Stimulated activated CD8-positive, alpha-beta memory T cell treated with anti-CD3 and anti-CD28 coated beads, Interleukin-2, amount 100 ng/mL, for 1 hour (primary cell): ENCODE measurements at regions not wholly inside any gene's neighbourhood (a gene's known extent, or its start where the extent isn't known, plus 50 kb on each side); places are given as distances from the start of the nearest gene placed in this dataset.
"Not testable (repeated sequence)": the region's sequence is repeated elsewhere in the genome, so short reads cannot be mapped to it uniquely, and the experiment has no call there.

Experiments
- DNase-seq, 2 donors: peaks; one replicate each; pipeline ENCODE4 v3.0.0-alpha.2; 2020; ENCODE audit warnings: low read depth in 2 of 2

DNA sequence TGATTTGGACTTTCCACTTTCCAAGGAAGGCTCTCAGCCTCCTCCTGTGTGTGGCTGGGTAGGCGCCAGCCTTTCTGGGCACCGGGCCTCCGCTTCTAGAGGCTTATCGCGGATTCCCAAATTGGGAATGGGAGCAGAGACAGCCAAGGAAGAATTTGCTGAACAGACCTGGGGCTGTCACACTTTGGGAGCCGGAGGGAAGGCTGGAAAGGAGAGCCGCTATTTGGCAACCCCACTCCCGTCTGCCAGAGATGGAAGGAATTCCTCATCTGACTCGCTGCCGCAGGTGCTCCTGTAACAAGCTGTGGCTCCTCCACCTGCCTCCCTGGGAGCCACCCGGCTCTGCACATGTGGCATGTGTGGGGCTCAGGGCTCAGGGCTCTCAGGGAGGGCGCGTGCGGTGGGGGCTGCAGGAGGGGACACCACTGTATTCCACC is 50.8 kb upstream of the ECHDC3 start:
- DNase-seq, result no peak

DNA sequence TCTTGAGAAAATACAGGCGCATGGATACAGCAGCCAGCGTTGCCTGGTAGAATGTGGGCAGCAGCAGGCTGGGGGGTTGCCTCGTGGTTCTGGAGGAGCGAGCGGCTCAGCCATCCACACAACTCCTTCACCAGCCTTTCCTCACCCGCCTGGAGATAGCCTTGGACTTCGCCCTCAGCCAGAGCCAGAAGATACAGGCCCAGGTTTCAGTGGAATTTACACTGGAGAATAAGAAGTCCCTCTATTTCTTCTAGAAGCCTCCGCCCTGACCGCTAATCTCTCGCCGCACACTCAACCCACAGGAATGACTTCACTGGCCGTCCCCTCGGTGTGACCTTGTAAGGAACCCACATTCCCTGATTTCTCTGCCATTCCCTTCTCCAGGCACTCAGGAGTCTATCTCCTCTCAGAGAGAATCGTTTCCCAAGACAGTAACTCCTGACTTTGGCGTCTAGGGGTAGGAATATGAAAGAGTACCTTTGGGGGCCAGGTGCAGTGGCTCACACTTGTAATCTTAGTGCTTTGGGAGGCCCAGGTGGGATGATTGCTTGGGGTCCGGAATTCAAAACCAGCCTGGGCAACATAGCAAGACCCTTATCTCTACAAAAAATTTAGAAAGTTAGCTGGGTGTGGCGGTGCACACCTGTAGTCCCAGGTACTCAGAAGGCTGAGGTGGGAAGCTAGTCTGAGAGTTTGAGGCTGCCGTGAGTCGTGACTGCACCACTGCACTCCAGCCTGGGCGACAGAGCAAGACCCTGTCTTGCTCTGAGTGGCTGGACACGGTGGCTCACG is 52.0 kb upstream of the ECHDC3 start:
- no peak for DNase-seq

- not testable (repeated sequence) for DNase-seq
Measured at GRCh38 chr10:11688448-11688795, 53.8 kb upstream of the ECHDC3 start.

GRCh38 chr10:11687779-11688447 is 54.3 kb upstream of the ECHDC3 start:
- DNase-seq, result no peak

DNA sequence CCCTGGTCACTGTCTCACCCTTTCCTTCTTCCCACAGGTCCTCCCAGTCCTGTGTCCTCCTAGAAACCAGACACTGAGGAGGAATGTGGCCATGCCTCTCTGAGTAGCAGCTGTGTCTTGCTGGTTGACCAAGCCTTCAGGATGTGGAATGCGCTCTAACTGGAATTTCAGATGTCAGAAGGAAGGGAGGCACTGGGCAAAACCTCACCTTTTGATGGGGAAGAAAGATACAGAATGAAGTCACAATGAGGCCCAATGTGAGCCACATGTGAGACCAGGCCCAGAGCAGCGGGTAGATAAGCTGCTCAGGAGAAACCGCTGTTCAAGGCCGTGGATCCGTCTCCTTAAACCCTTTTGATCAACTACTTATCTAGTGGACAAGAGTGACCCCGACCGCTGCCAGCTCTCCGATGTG is 54.8 kb upstream of the ECHDC3 start:
- DNase-seq, result no peak

- no peak for DNase-seq
Measured at GRCh38 chr10:11685787-11686218, 56.4 kb upstream of the ECHDC3 start.

DNA sequence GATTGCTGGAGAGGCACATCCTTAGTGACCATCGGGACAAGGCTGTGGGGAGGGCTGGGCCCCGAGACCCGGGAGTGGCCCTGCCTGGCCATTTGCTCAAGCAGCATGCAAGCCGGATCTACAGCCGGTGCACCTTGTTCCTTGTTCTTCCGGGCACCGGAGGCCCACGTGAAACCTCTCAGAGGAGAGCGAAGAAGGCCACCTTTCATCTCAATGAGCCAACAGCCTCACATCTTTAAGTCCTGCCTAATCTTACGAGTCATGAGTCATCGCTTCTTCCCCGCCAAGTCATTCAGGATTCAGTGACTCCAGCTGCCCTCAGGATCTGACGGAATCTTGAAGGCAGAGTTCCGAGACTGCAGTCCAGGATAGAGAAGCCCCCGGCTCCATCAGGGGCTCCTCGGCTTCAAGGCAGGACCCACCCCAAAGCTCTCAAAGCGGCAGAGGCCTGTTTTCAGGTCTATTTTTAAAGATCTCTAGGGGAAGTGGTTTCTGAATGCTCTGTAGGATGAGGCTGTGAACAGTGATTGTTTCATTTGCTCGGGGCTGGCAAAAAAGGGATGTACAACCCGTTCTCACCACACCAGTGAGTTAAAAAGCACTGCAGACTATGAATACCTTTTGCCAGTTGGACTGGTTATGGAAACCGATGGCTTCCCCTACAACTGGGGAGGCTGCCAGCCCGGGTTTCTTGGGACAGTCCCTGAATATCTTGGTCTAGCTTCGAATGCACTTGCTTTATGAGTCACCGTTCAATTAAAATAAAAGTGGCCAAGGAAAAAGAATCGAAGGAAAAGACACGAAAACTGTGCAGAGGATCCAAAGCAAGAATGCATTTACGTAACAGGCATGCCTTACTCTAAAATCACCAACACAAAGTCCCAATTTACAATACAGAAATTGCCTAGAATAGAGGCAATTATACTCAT is 57.2 kb upstream of the ECHDC3 start:
- DNase-seq, result peak; percentile 7 to 29

GRCh38 chr10:11684341-11684716 is 57.9 kb upstream of the ECHDC3 start:
- DNase-seq, result not testable (repeated sequence)

DNA sequence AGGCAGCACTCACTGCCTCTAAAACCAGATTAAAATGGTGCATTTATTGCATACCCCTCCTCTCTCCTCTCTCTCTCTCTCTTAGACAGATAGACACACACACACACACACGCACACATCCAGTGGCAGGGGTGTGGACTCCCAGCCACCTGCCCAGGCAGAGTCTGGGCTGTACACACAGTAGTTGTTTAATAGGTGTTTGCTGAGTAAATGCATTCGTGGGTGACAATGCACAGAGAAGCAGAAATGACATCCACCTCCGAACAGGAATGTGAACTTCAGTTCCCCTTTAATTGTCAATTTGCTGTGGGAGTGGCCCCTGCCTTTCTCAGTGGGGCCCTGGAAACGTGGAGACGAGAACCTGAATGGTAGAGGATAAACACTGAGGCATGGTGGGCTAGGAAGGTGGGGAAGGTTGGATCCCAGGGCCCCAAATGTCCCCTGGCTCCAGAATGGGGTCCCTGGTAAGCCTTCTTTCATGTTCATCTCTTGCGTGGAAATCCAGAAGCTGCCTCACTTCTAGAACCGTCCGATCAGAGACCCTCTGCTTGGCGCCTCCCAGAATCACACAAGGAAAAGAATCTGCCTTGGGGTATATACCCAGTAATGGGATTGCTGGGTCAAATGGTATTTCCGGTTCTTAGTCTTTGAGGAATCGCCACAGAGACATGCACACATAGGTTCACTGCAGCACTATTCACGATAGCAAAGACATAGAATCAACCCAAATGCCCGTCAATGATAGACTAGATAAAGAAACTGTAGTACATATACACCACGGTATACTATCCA is 58.5 kb upstream of the ECHDC3 start:
- no peak for DNase-seq

- DNase-seq, result no peak
Measured at GRCh38 chr10:11682851-11683250, 59.3 kb upstream of the ECHDC3 start.

DNA sequence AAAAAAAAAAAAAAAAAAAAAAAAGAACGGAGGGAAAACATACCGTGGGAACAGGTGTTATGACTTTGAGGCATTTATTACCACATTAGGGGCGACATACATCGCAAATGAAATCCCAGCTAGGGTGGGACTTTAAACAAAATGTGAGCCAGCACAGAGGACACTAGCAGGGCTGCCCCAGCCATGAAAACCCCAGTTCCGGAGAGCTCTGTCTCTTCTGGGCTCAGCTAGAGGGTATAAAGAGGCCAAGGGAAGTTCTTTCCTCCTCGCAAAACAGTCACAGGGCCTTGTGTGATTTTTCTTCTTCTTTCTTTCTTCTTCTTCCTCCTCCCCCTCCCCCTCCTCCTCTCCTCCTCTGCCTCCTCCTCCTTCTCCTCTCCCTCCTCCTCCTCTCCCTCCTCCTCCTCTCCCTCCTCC is 59.9 kb upstream of the ECHDC3 start:
- no peak for DNase-seq

GRCh38 chr10:11680496-11680895 is 61.7 kb upstream of the ECHDC3 start:
- no peak for DNase-seq

- no peak for DNase-seq
Measured at GRCh38 chr10:11679946-11680345, 62.2 kb upstream of the ECHDC3 start.

DNA sequence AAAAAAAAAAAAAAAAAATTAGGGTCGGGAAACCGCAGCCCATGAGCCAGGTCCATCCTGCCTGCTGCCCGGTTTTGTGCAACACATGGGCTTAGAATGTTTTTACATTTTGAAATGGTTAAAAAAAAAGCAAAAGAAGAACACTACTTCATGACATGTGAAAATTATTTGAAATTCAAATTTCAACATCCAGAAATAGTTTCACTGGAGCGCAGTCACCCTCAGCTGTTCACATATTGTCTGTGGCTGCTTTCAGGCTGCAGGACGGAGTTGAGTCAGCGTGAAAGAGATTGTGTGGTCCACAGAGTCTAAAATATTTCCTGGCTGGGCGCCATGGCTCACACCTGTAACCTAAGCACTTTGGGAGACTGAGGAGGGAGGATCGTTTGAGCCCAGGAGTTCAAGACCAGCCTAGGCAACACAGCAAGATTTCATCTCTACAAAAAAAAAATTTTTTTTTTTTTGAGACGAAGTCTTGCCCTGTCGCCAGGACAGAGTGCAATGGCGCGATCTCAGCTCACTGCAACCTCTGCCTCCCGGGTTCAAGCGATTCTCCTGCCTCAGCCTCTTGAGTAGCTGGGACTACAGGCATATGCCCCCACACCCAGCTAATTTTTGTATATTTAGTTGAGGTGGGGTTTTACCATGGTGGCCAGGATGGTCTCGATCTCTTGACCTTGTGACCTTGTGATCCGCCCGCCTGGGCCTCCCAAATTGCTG is 63.9 kb upstream of the ECHDC3 start:
- no peak for DNase-seq

DNA sequence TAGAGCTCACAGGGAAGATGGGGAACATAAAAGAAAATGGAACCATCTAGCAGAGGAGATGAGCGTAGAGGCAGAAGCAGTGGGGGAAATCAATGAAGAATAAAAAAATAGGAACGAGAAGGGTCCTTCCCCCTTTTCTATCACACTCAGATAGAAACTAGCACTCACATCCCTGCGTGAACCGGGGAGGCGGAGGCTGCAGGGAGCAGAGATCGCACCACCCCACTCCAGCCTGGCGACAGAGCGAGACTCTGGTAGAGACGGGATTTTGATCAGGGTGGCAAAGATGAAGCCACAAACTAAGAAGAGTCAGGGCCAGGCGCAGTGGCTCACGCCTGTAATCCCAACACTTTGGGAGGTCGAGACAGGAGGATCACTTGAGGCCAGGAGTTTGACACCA is 64.7 kb upstream of the ECHDC3 start:
- DNase-seq, result no peak

GRCh38 chr10:11673346-11674280 is 62.2 kb upstream of the USP6NL start:
- DNase-seq, result no peak

GRCh38 chr10:11672836-11673235 is 61.4 kb upstream of the USP6NL start:
- DNase-seq, result no peak

DNA sequence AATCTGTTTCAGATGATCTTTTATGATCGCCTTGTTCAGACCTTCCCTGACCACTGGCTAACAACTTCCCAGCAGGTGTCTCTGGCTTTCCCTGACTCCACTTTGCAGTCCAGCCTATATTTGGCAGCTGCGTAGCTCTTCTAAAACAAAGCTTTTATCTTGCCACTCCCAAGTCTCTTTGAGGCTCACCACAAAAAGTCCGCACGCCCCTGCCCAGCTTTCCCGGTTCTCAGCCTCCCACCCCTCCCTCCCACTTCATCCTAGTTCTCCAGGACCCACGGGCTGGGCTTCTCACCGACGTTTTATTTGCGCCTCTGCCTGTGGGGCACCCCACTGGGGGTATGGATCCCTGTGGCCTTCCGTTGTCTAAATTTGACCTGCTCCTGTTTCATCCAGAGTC is 58.9 kb upstream of the USP6NL start:
- no peak for DNase-seq

GRCh38 chr10:11668847-11669610 is 57.6 kb upstream of the USP6NL start:
- DNase-seq, result no peak
